ENCODE measurements at regions not wholly inside any gene's neighbourhood (a gene's known extent, or its start where the extent isn't known, plus 50 kb on each side); places are given as distances from the start of the nearest gene placed in this dataset.

GRCh38 chr1:217360510-217360909, 270.4 kb downstream of the GPATCH2 start:
- TF ChIP-seq CTCF (conservative IDR thresholded peaks at IDR 0.05; ENCODE audit: low read length) = no peak
- no peak for TF ChIP-seq EZH2phosphoT487 (IDR thresholded peaks at IDR 0.05; ENCODE audit: borderline replicate concordance, low read depth, low read length)

Measured in OCI-LY7 (cell line).